ENCODE measurements at regions not wholly inside any gene's neighbourhood (a gene's known extent, or its start where the extent isn't known, plus 50 kb on each side); places are given as distances from the start of the nearest gene placed in this dataset.

- Histone ChIP-seq H3K56ac (ENCODE audit: extremely low read depth, insufficient read depth, low read length) (no peak overlapping the region), H3K36me3 (ENCODE audit: control insufficient read depth, insufficient read depth, low read length) (no peaks in the 10 kb centered on the region), H3K18ac (ENCODE audit: low read depth, low read length) (no peak overlapping the region), H4K91ac (ENCODE audit: insufficient read depth, low read depth, low read length) (no peak overlapping the region), H3K27me3 (ENCODE audit: control insufficient read depth, insufficient read depth, low read length) (no peaks in the 10 kb centered on the region), H3K4ac (ENCODE audit: low read depth, low read length) (no peak overlapping the region), H3K14ac (replicated peaks; ENCODE audit: low read depth, low read length) (no peak overlapping the region), H2BK120ac (ENCODE audit: low read depth, low read length) (no peak overlapping the region), H4K5ac (ENCODE audit: low read depth, low read length) (no peak overlapping the region), H3K4me3 (ENCODE audit: insufficient read depth, low read depth, low read length) (no peak overlapping the region), H3K9ac (ENCODE audit: low read depth, low read length) (no peak overlapping the region), H2BK20ac (ENCODE audit: low read depth, low read length) (no peak overlapping the region), H2AK9ac (replicated peaks; ENCODE audit: low read depth, low read length, poor library complexity) (no peak overlapping the region), H3K4me1 (ENCODE audit: control insufficient read depth, insufficient read depth, low read length) (no peaks in the 10 kb centered on the region; the same call in 1 of the 2 replicates), H2AFZ (replicated peaks; ENCODE audit: low read length, poor library complexity) (no peak overlapping the region), H2AK5ac (ENCODE audit: low read depth, low read length) (no peak overlapping the region), H2BK5ac (ENCODE audit: low read depth, low read length, poor library complexity, severe bottlenecking) (no peak overlapping the region), H3K79me1 (ENCODE audit: low read depth in 1 of 2, low read length in 2 of 2) (no peaks in the 10 kb centered on the region), H3K9me1 (ENCODE audit: insufficient read depth, low read length) (no peaks in the 10 kb centered on the region), H4K20me1 (ENCODE audit: insufficient read depth, low read length) (no peaks in the 10 kb centered on the region), H3K23ac (ENCODE audit: low read depth, low read length) (no peak overlapping the region), H3K4me2 (ENCODE audit: low read depth, low read length) (no peak overlapping the region), H3K27ac (ENCODE audit: insufficient read depth, low read length) (no peak overlapping the region), H4K8ac (ENCODE audit: low read depth in 2 of 2, low read length in 2 of 2) (no peak overlapping the region), H2BK15ac (ENCODE audit: low read depth, low read length) (no peak overlapping the region), H3K9me3 (ENCODE audit: control insufficient read depth, insufficient read depth, low read length) (no peaks in the 10 kb centered on the region)
- DNase-seq, result peak; percentile 21
- TF ChIP-seq POLR2A (IDR thresholded peaks at IDR 0.05; ENCODE audit: low read depth, low read length) (no peak), MXI1 (IDR thresholded peaks at IDR 0.05; ENCODE audit: borderline replicate concordance, low read depth, low read length) (no peak), SMC3 (IDR thresholded peaks at IDR 0.05; ENCODE audit: low read depth, low read length) (0 out of 2 replicates have a peak, but pooled peaks have one; percentile 16), CEBPB (IDR thresholded peaks at IDR 0.05; ENCODE audit: low read depth, low read length) (0 out of 2 replicates have a peak, but pooled peaks have one; percentile 12), RAD21 (IDR thresholded peaks at IDR 0.05; ENCODE audit: low read length) (0 out of 2 replicates have a peak, but pooled peaks have one; percentile 12)
- TF ChIP-seq, protein P1, sequence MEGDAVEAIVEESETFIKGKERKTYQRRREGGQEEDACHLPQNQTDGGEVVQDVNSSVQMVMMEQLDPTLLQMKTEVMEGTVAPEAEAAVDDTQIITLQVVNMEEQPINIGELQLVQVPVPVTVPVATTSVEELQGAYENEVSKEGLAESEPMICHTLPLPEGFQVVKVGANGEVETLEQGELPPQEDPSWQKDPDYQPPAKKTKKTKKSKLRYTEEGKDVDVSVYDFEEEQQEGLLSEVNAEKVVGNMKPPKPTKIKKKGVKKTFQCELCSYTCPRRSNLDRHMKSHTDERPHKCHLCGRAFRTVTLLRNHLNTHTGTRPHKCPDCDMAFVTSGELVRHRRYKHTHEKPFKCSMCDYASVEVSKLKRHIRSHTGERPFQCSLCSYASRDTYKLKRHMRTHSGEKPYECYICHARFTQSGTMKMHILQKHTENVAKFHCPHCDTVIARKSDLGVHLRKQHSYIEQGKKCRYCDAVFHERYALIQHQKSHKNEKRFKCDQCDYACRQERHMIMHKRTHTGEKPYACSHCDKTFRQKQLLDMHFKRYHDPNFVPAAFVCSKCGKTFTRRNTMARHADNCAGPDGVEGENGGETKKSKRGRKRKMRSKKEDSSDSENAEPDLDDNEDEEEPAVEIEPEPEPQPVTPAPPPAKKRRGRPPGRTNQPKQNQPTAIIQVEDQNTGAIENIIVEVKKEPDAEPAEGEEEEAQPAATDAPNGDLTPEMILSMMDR (conservative IDR thresholded peaks at IDR 0.05; ENCODE audit: low read depth, low read length), result peak; percentile 56
- ChIA-PET CTCF (interaction anchor here (1.2 kb wide), 1 partner anchor 239 kb away, joined by 3 read pairs; no protein-coding TSS in a partner anchor), POLR2A (ENCODE audit: unreplicated experiment) (no interaction called here)
- BruUV-seq (replicated peaks), result no TSS peak
- in situ Hi-C loops (cut with MboI; ENCODE audit: low sequenced_read_pairs) (loop anchor here (5.0 kb wide), 1 partner anchor 237 kb away; no protein-coding TSS in a partner anchor), dilution Hi-C loops (cut with HindIII; ENCODE audit: low sequenced_read_pairs, unreplicated experiment) (no loop called here), intact Hi-C loops (cut with micrococcal nuclease) (loop anchor here (10.0 kb wide), 1 partner anchor 586 kb away; no protein-coding TSS in a partner anchor)
- ATAC-seq (ENCODE audit: low read depth), result no peak
- WGBS, 2 experiments (ENCODE audit: extremely low coverage in 2 of 2, insufficient read length in 1 of 2), result no CpG with 5 or more reads among the region's 11 CpGs
Measured at GRCh38 chr4:42280327-42281095, 116.8 kb upstream of the SHISA3 start.

All from IMR-90 (cell line).